Naive thymus-derived CD4-positive, alpha-beta T cell (primary cell): ENCODE measurements at regions not wholly inside any gene's neighbourhood (a gene's known extent, or its start where the extent isn't known, plus 50 kb on each side); places are given as distances from the start of the nearest gene placed in this dataset.

Experiments used
- ATAC-seq: fragments of 150-1000 bp; cut with Tn5 transposase; 2 replicates; pipeline ENCODE4 v1.10.0; 2021; ENCODE audit warnings: mild to moderate bottlenecking, moderate library complexity
- CTCF ChIA-PET: fragments of 350-600 bp; sonication (Branson Sonifier 250); formaldehyde crosslinking; loops from one replicate; lab custom pipeline; 2021; ENCODE audit warnings: antibody characterized with exemption; lab: Charles Lee
- POLR2A ChIA-PET: fragments of 350-600 bp; sonication (Branson Sonifier 250); formaldehyde crosslinking; loops from one replicate; lab custom pipeline; 2021; ENCODE audit warnings: antibody characterized with exemption, inconsistent platforms; lab: Charles Lee
- DNase-seq, 9 donors: peaks; one replicate each; pipeline versions ENCODE4 v3.0.0 to v3.0.0-alpha.2; 2020 to 2022; ENCODE audit warnings: mixed read lengths in 1 of 9
- H3K27ac ChIP-seq: one replicate; pipeline ENCODE4 v1.7.0; 2013; ENCODE audit warnings: mild to moderate bottlenecking, low read depth, low read length, moderate library complexity
- H3K27me3 ChIP-seq, 2 donors: one replicate each; pipeline ENCODE4 v1.7.0; 2013; ENCODE audit warnings: low read length in 2 of 2, mild to moderate bottlenecking in 2 of 2, moderate library complexity in 2 of 2; ENCODE audit not compliant: control insufficient read depth in 2 of 2, insufficient read depth in 2 of 2
- H3K36me3 ChIP-seq, 3 experiments: 1 replicate in 2 of 3; 2 replicates in 1 of 3; pipeline ENCODE4 v1.7.0; 2013; ENCODE audit warnings: low read length in 3 of 3, mild to moderate bottlenecking in 3 of 3, moderate library complexity in 1 of 3; ENCODE audit not compliant: insufficient read depth in 3 of 3, control insufficient read depth in 2 of 3
- H3K4me1 ChIP-seq, 2 donors: one replicate each; pipeline ENCODE4 v1.7.0; 2013; ENCODE audit warnings: low read length in 2 of 2, mild to moderate bottlenecking in 2 of 2, moderate library complexity in 1 of 2; ENCODE audit not compliant: control insufficient read depth in 2 of 2, insufficient read depth in 2 of 2
- H3K4me3 ChIP-seq: 2 replicates; pipeline ENCODE4 v1.7.0; 2013; ENCODE audit warnings: mild to moderate bottlenecking, low read length
- H3K9me3 ChIP-seq, 3 experiments: 1 replicate in 2 of 3; 2 replicates in 1 of 3; pipeline ENCODE4 v1.7.0; 2013; ENCODE audit warnings: low read length in 3 of 3; ENCODE audit not compliant: control insufficient read depth in 2 of 3
- H3K27ac Mint-ChIP-seq, 9 donors: one replicate each; pipeline ENCODE4 v1.8.0; 2020 to 2022; ENCODE audit warnings: mixed read lengths in 9 of 9, mild to moderate bottlenecking in 8 of 9, moderate library complexity in 5 of 9, inconsistent platforms in 2 of 9
- H3K27me3 Mint-ChIP-seq, 5 donors: one replicate each; pipeline ENCODE4 v1.8.0; 2021 to 2022; ENCODE audit warnings: mixed read lengths in 5 of 5, mild to moderate bottlenecking in 1 of 5
- H3K36me3 Mint-ChIP-seq, 5 donors: one replicate each; pipeline ENCODE4 v1.8.0; 2020 to 2022; ENCODE audit warnings: mixed read lengths in 5 of 5, mild to moderate bottlenecking in 3 of 5, inconsistent platforms in 1 of 5
- H3K4me1 Mint-ChIP-seq, 7 donors: one replicate each; pipeline ENCODE4 v1.8.0; 2020 to 2022; ENCODE audit warnings: mixed read lengths in 7 of 7, mild to moderate bottlenecking in 3 of 7, inconsistent platforms in 1 of 7
- H3K4me3 Mint-ChIP-seq, 10 donors: one replicate each; pipeline ENCODE4 v1.8.0; 2020 to 2022; ENCODE audit warnings: mild to moderate bottlenecking in 10 of 10, mixed read lengths in 10 of 10, moderate library complexity in 6 of 10, inconsistent platforms in 2 of 10
- H3K9me3 Mint-ChIP-seq, 11 donors: one replicate each; pipeline ENCODE4 v1.8.0; 2020 to 2022; ENCODE audit warnings: mixed read lengths in 11 of 11, mild to moderate bottlenecking in 4 of 11, inconsistent platforms in 1 of 11, moderate library complexity in 1 of 11
- intact Hi-C, 2 donors: fragments of 100-400 bp; cut with micrococcal nuclease; formaldehyde crosslinking; loops; one replicate each; pipeline ENCODE4 v1.15.1; 2023

GRCh38 chr9:84054341-84055010 lies 73.9 kb downstream of the RMI1 start:
- intact Hi-C loops, result loop anchor here in 1 of 2 donors (10.0 kb wide), 1 partner anchor 70 kb away; the partner anchor contains the start of genes HNRNPK and RMI1
- Histone ChIP-seq H3K9me3 (no peaks in the 10 kb centered on the region), H3K4me3 (no peak overlapping the region), H3K36me3 (no peaks in the 10 kb centered on the region), H3K27ac (no peak overlapping the region), H3K4me1 (no peaks in the 10 kb centered on the region), H3K27me3 (no peaks in the 10 kb centered on the region)
- CTCF ChIA-PET, result no interaction called here
- POLR2A ChIA-PET, result no interaction called here
- DNase-seq (no peak), ATAC-seq (no peak)
- no peak overlapping the region for H3K27ac Mint-ChIP-seq
- H3K36me3 Mint-ChIP-seq, result no peaks in the 10 kb centered on the region
- H3K4me1 Mint-ChIP-seq, result peaks cover 0 to 5% (median 0%) of the 10 kb centered on the region in 7 donors
- H3K27me3 Mint-ChIP-seq, result peaks cover 0 to 14% (median 8%) of the 10 kb centered on the region in 5 donors
- H3K9me3 Mint-ChIP-seq, result no peaks in the 10 kb centered on the region
- H3K4me3 Mint-ChIP-seq, result no peak overlapping the region

- Histone ChIP-seq H3K36me3 (no peaks in the 10 kb centered on the region), H3K27me3 (no peaks in the 10 kb centered on the region), H3K4me1 (no peaks in the 10 kb centered on the region), H3K9me3 (no peaks in the 10 kb centered on the region), H3K27ac (no peak overlapping the region), H3K4me3 (no peak overlapping the region)
- no peak for DNase-seq
- Mint-ChIP-seq H3K9me3 (no peaks in the 10 kb centered on the region), H3K36me3 (no peaks in the 10 kb centered on the region), H3K27ac (no peak overlapping the region), H3K27me3 (peaks cover 0 to 19% (median 14%) of the 10 kb centered on the region in 5 donors), H3K4me3 (no peak overlapping the region), H3K4me1 (no peaks in the 10 kb centered on the region)
- POLR2A ChIA-PET, result no interaction called here
- CTCF ChIA-PET, result no interaction called here
- intact Hi-C loops, result loop anchor here in 1 of 2 donors (10.0 kb wide), 1 partner anchor 73 kb away; the partner anchor contains the start of genes HNRNPK and RMI1
- no peak for ATAC-seq
Measured at GRCh38 chr9:84057662-84058061, 77.1 kb downstream of the RMI1 start.

GRCh38 chr9:84059936-84060335 lies 79.3 kb downstream of the RMI1 start:
- H3K27ac ChIP-seq, result no peak overlapping the region
- no peaks in the 10 kb centered on the region for H3K9me3 Mint-ChIP-seq
- DNase-seq (no peak), ATAC-seq (no peak)
- no peaks in the 10 kb centered on the region for H3K4me1 ChIP-seq
- H3K9me3 ChIP-seq, result no peaks in the 10 kb centered on the region
- POLR2A ChIA-PET, result no interaction called here
- no peaks in the 10 kb centered on the region for H3K27me3 ChIP-seq
- peaks cover 0 to 17% (median 11%) of the 10 kb centered on the region in 5 donors for H3K27me3 Mint-ChIP-seq
- no peaks in the 10 kb centered on the region for H3K36me3 ChIP-seq
- CTCF ChIA-PET, result no interaction called here
- intact Hi-C loops, result loop anchor here in 1 of 2 donors (10.0 kb wide), 1 partner anchor 75 kb away; the partner anchor contains the start of genes HNRNPK and RMI1
- H3K4me3 ChIP-seq, result no peak overlapping the region
- no peaks in the 10 kb centered on the region for H3K36me3 Mint-ChIP-seq
- H3K4me1 Mint-ChIP-seq, result no peaks in the 10 kb centered on the region
- H3K27ac Mint-ChIP-seq, result no peak overlapping the region
- no peak overlapping the region for H3K4me3 Mint-ChIP-seq

GRCh38 chr9:84061613-84062193 lies 81.1 kb downstream of the RMI1 start:
- Histone ChIP-seq H3K27ac (no peak overlapping the region), H3K4me3 (no peak overlapping the region), H3K36me3 (no peaks in the 10 kb centered on the region), H3K27me3 (no peaks in the 10 kb centered on the region), H3K9me3 (no peaks in the 10 kb centered on the region), H3K4me1 (no peaks in the 10 kb centered on the region)
- intact Hi-C loops, result no loop called here
- ChIA-PET CTCF (no interaction called here), POLR2A (no interaction called here)
- Mint-ChIP-seq H3K36me3 (no peaks in the 10 kb centered on the region), H3K27me3 (peaks cover 0 to 17% (median 11%) of the 10 kb centered on the region in 5 donors), H3K27ac (no peak overlapping the region), H3K9me3 (no peaks in the 10 kb centered on the region), H3K4me1 (no peaks in the 10 kb centered on the region), H3K4me3 (no peak overlapping the region)
- no peak for DNase-seq
- no peak for ATAC-seq

GRCh38 chr9:84062538-84062937 lies 81.9 kb downstream of the RMI1 start:
- no peak overlapping the region for H3K4me3 ChIP-seq
- Mint-ChIP-seq H3K4me1 (no peaks in the 10 kb centered on the region), H3K36me3 (no peaks in the 10 kb centered on the region), H3K9me3 (no peaks in the 10 kb centered on the region), H3K4me3 (no peak overlapping the region), H3K27me3 (peaks cover 0 to 17% (median 11%) of the 10 kb centered on the region in 5 donors), H3K27ac (no peak overlapping the region)
- no peaks in the 10 kb centered on the region for H3K36me3 ChIP-seq
- no peaks in the 10 kb centered on the region for H3K27me3 ChIP-seq
- no peaks in the 10 kb centered on the region for H3K9me3 ChIP-seq
- ChIA-PET POLR2A (no interaction called here), CTCF (no interaction called here)
- H3K4me1 ChIP-seq, result no peaks in the 10 kb centered on the region
- no peak for ATAC-seq
- no peak overlapping the region for H3K27ac ChIP-seq
- intact Hi-C loops, result no loop called here
- DNase-seq, result no peak

GRCh38 chr9:84067821-84068220 lies 87.2 kb downstream of the RMI1 start:
- no peaks in the 10 kb centered on the region for H3K9me3 ChIP-seq
- ChIA-PET CTCF (no interaction called here), POLR2A (no interaction called here)

GRCh38 chr9:84068872-84069271 lies 88.3 kb downstream of the RMI1 start:
- H3K4me3 ChIP-seq, result no peak overlapping the region
- intact Hi-C loops, result no loop called here
- H3K36me3 ChIP-seq, result no peaks in the 10 kb centered on the region
- Mint-ChIP-seq H3K9me3 (peaks cover 0 to 2% (median 0%) of the 10 kb centered on the region in 11 donors), H3K4me3 (no peak overlapping the region), H3K4me1 (no peaks in the 10 kb centered on the region), H3K27me3 (no peaks in the 10 kb centered on the region), H3K27ac (no peak overlapping the region), H3K36me3 (no peaks in the 10 kb centered on the region)
- CTCF ChIA-PET, result no interaction called here
- DNase-seq (no peak), ATAC-seq (no peak)
- POLR2A ChIA-PET, result interaction anchor here (0.5 kb wide), 1 partner anchor 53 kb away, joined by 3 read pairs; no protein-coding TSS in a partner anchor
- H3K9me3 ChIP-seq, result no peaks in the 10 kb centered on the region
- H3K27ac ChIP-seq, result no peak overlapping the region
- H3K4me1 ChIP-seq, result no peaks in the 10 kb centered on the region
- H3K27me3 ChIP-seq, result no peaks in the 10 kb centered on the region

More at GRCh38 chr9:84067821-84068220, 87.2 kb downstream of the RMI1 start:
- H3K27me3 Mint-ChIP-seq, result peaks cover 0 to under 1% (median 0%) of the 10 kb centered on the region in 5 donors
- H3K4me3 Mint-ChIP-seq, result no peak overlapping the region
- ATAC-seq, result no peak
- Histone ChIP-seq H3K27me3 (no peaks in the 10 kb centered on the region), H3K4me3 (no peak overlapping the region), H3K27ac (no peak overlapping the region), H3K4me1 (no peaks in the 10 kb centered on the region), H3K36me3 (no peaks in the 10 kb centered on the region)
- H3K36me3 Mint-ChIP-seq, result no peaks in the 10 kb centered on the region
- peaks cover 0 to 2% (median 0%) of the 10 kb centered on the region in 11 donors for H3K9me3 Mint-ChIP-seq
- no peak overlapping the region for H3K27ac Mint-ChIP-seq
- H3K4me1 Mint-ChIP-seq, result no peaks in the 10 kb centered on the region
- intact Hi-C loops, result no loop called here
- DNase-seq, result no peak
